ENCODE measurements at regions not wholly inside any gene's neighbourhood (a gene's known extent, or its start where the extent isn't known, plus 50 kb on each side); places are given as distances from the start of the nearest gene placed in this dataset.

DNA sequence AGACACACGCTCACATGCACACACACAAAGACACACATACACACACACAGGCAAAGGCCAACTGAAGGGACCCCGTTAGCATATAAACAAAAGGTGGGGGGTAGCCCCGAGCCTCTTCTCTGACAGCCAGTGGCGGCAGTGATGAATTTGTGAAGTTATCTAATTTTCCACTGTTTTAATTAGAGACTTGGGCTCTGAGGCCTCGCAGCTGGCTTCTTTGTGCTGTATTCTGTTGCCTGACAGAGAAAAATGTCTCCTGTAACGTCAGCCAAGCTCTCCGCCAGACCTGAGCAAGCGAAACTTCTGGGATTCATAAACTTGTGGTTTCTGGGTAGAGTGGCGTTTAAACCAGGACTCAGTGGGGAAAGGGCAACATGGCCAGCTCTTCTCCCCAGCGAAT, 113.9 kb upstream of the FOXF1 start:
- Histone ChIP-seq H3K9me3 (replicated peaks) (no peaks in the 10 kb centered on the region), H3K27ac (replicated peaks) (no peak overlapping the region), H3K4me3 (no peak overlapping the region), H3K4me1 (no peaks in the 10 kb centered on the region), H3K27me3 (ENCODE audit: low read depth) (peaks cover 92% of the 10 kb centered on the region), H3K36me3 (no peaks in the 10 kb centered on the region)
- TF ChIP-seq, protein P1, sequence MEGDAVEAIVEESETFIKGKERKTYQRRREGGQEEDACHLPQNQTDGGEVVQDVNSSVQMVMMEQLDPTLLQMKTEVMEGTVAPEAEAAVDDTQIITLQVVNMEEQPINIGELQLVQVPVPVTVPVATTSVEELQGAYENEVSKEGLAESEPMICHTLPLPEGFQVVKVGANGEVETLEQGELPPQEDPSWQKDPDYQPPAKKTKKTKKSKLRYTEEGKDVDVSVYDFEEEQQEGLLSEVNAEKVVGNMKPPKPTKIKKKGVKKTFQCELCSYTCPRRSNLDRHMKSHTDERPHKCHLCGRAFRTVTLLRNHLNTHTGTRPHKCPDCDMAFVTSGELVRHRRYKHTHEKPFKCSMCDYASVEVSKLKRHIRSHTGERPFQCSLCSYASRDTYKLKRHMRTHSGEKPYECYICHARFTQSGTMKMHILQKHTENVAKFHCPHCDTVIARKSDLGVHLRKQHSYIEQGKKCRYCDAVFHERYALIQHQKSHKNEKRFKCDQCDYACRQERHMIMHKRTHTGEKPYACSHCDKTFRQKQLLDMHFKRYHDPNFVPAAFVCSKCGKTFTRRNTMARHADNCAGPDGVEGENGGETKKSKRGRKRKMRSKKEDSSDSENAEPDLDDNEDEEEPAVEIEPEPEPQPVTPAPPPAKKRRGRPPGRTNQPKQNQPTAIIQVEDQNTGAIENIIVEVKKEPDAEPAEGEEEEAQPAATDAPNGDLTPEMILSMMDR (IDR thresholded peaks at IDR 0.05; ENCODE audit: borderline replicate concordance), result no peak
- DNase-seq, result no peak
- intact Hi-C loops (cut with micrococcal nuclease), result no loop called here

DNA sequence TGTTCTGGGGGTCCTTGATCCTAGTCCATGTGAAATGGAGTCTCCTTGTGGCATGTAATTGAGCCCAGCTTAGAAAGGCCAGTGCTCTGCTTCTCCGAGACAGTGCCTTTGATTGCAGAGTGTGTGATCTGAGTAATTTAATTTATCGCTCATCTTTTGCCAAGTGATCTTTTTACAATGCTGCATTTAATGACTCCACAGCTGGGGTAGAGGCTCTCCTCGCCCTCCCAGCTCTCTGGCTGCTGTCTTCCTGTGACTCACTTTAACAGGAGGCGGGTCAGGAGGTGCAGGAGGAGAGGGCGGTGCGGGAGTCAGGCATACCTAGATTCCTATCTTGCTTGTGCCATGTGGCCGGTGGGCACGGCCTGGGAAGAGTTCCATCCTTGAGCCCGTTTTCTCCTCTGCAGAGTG, 113.4 kb upstream of the FOXF1 start:
- intact Hi-C loops (cut with micrococcal nuclease), result no loop called here
- DNase-seq, result no peak
- H3K4me3 ChIP-seq, result no peak overlapping the region
- no peak overlapping the region for H3K27ac ChIP-seq (replicated peaks)
- TF ChIP-seq, protein P1 (IDR thresholded peaks at IDR 0.05; ENCODE audit: borderline replicate concordance), result no peak
- no peaks in the 10 kb centered on the region for H3K4me1 ChIP-seq
- peaks cover 90% of the 10 kb centered on the region for H3K27me3 ChIP-seq (ENCODE audit: low read depth)
- no peaks in the 10 kb centered on the region for H3K9me3 ChIP-seq (replicated peaks)
- no peaks in the 10 kb centered on the region for H3K36me3 ChIP-seq

GRCh38 chr16:86398201-86398600, 112.1 kb upstream of the FOXF1 start:
- Histone ChIP-seq H3K27me3 (ENCODE audit: low read depth) (peaks cover 89% of the 10 kb centered on the region), H3K4me3 (no peak overlapping the region), H3K27ac (replicated peaks) (no peak overlapping the region), H3K4me1 (no peaks in the 10 kb centered on the region), H3K36me3 (no peaks in the 10 kb centered on the region), H3K9me3 (replicated peaks) (no peaks in the 10 kb centered on the region)
- no peak for DNase-seq
- intact Hi-C loops (cut with micrococcal nuclease), result no loop called here
- TF ChIP-seq, protein P1 (IDR thresholded peaks at IDR 0.05; ENCODE audit: borderline replicate concordance), result no peak

- H3K27ac ChIP-seq (replicated peaks), result no peak overlapping the region
- peaks cover 89% of the 10 kb centered on the region for H3K27me3 ChIP-seq (ENCODE audit: low read depth)
- H3K36me3 ChIP-seq, result no peaks in the 10 kb centered on the region
- H3K4me3 ChIP-seq, result no peak overlapping the region
- no peaks in the 10 kb centered on the region for H3K4me1 ChIP-seq
- TF ChIP-seq, protein P1 (IDR thresholded peaks at IDR 0.05; ENCODE audit: borderline replicate concordance), result no peak
- intact Hi-C loops (cut with micrococcal nuclease), result no loop called here
- no peak for DNase-seq
- no peaks in the 10 kb centered on the region for H3K9me3 ChIP-seq (replicated peaks)
Observed at GRCh38 chr16:86398622-86399021, 111.7 kb upstream of the FOXF1 start.

- H3K9me3 ChIP-seq (replicated peaks), result no peaks in the 10 kb centered on the region
- no peaks in the 10 kb centered on the region for H3K4me1 ChIP-seq
- intact Hi-C loops (cut with micrococcal nuclease), result no loop called here
- TF ChIP-seq, protein P1 (IDR thresholded peaks at IDR 0.05; ENCODE audit: borderline replicate concordance), result no peak
- H3K36me3 ChIP-seq, result no peaks in the 10 kb centered on the region
- peaks cover 92% of the 10 kb centered on the region for H3K27me3 ChIP-seq (ENCODE audit: low read depth)
- no peak overlapping the region for H3K4me3 ChIP-seq
- no peak overlapping the region for H3K27ac ChIP-seq (replicated peaks)
- DNase-seq, result no peak
Observed at GRCh38 chr16:86401126-86401525, 109.2 kb upstream of the FOXF1 start.

GRCh38 chr16:86403085-86403484, 107.2 kb upstream of the FOXF1 start:
- TF ChIP-seq, protein P1 (IDR thresholded peaks at IDR 0.05; ENCODE audit: borderline replicate concordance), result no peak
- H3K27ac ChIP-seq (replicated peaks), result no peak overlapping the region
- no peaks in the 10 kb centered on the region for H3K4me1 ChIP-seq
- no peaks in the 10 kb centered on the region for H3K36me3 ChIP-seq
- DNase-seq, result no peak
- H3K27me3 ChIP-seq (ENCODE audit: low read depth), result peaks cover 91% of the 10 kb centered on the region
- no peak overlapping the region for H3K4me3 ChIP-seq
- intact Hi-C loops (cut with micrococcal nuclease), result no loop called here
- H3K9me3 ChIP-seq (replicated peaks), result no peaks in the 10 kb centered on the region
